GM21515 (cell line): ENCODE measurements at regions not wholly inside any gene's neighbourhood (a gene's known extent, or its start where the extent isn't known, plus 50 kb on each side); places are given as distances from the start of the nearest gene placed in this dataset.
"Not testable (repeated sequence)": the region's sequence is repeated elsewhere in the genome, so short reads cannot be mapped to it uniquely, and the experiment has no call there.

Experiments used
- ATAC-seq: cut with Tn5 transposase; IDR thresholded peaks from one replicate; pipeline ENCODE4 v1.9.1; 2021; ENCODE audit not compliant: unreplicated experiment

- no peak for ATAC-seq
These were observed 820.5 kb downstream of the MCTP2 start for GRCh38 chr15:95051861-95052260.

GRCh38 chr15:95059346-95059905 lies 828.1 kb downstream of the MCTP2 start:
- ATAC-seq: no peak

- no peak for ATAC-seq
These were observed 837.5 kb downstream of the MCTP2 start for GRCh38 chr15:95068701-95069521.

- no peak for ATAC-seq
These were observed 844.7 kb downstream of the MCTP2 start for GRCh38 chr15:95075792-95076677.

- ATAC-seq: no peak
These were observed 845.3 kb downstream of the MCTP2 start for GRCh38 chr15:95076678-95076990.

GRCh38 chr15:95078003-95078402 lies 846.6 kb downstream of the MCTP2 start:
- no peak for ATAC-seq

- ATAC-seq: not testable (repeated sequence)
These were observed 848.9 kb downstream of the MCTP2 start for GRCh38 chr15:95080228-95080627.

- ATAC-seq: no peak
These were observed 853.7 kb downstream of the MCTP2 start for GRCh38 chr15:95085056-95085455.

GRCh38 chr15:95086531-95087252 lies 855.3 kb downstream of the MCTP2 start:
- ATAC-seq: no peak

GRCh38 chr15:95087253-95087609 lies 855.9 kb downstream of the MCTP2 start:
- no peak for ATAC-seq

GRCh38 chr15:95091444-95091843 lies 860.1 kb downstream of the MCTP2 start:
- ATAC-seq: no peak

GRCh38 chr15:95095250-95095649 lies 863.9 kb downstream of the MCTP2 start:
- ATAC-seq: no peak

- no peak for ATAC-seq
These were observed 865.3 kb downstream of the MCTP2 start for GRCh38 chr15:95096651-95097050.

- ATAC-seq: no peak
These were observed 866.0 kb downstream of the MCTP2 start for GRCh38 chr15:95097361-95097760.

- ATAC-seq: no peak
These were observed 873.9 kb downstream of the MCTP2 start for GRCh38 chr15:95105229-95105628.

- ATAC-seq: no peak
These were observed 875.4 kb downstream of the MCTP2 start for GRCh38 chr15:95106801-95107200.

- ATAC-seq: no peak
These were observed 877.3 kb downstream of the MCTP2 start for GRCh38 chr15:95108673-95109072.

GRCh38 chr15:95111969-95112368 lies 880.6 kb downstream of the MCTP2 start:
- no peak for ATAC-seq

- ATAC-seq: no peak
These were observed 881.7 kb downstream of the MCTP2 start for GRCh38 chr15:95113041-95113440.

GRCh38 chr15:95119041-95119610 lies 887.8 kb downstream of the MCTP2 start:
- ATAC-seq: no peak

- no peak for ATAC-seq
These were observed 889.2 kb downstream of the MCTP2 start for GRCh38 chr15:95120595-95120994.
